D721Med (cell line): ENCODE measurements at regions not wholly inside any gene's neighbourhood (a gene's known extent, or its start where the extent isn't known, plus 50 kb on each side); places are given as distances from the start of the nearest gene placed in this dataset.

Source experiments
- DNase-seq: peaks from one replicate; pipeline ENCODE4 v3.0.0; 2011; ENCODE audit warnings: low spot score; ENCODE audit not compliant: insufficient read length
- FAIRE-seq: peaks from 2 replicates; lab custom pipeline; 2011; peaks lifted over from hg19 to GRCh38; lab: Jason Lieb, UNC
- TF ChIP-seq, protein P1 (sequence below): IDR thresholded peaks from 2 replicates; pipeline ENCODE4 v1.5.1; 2012; ENCODE audit warnings: mild to moderate bottlenecking, control low read depth; ENCODE audit not compliant: insufficient read depth; ENCODE audit errors: missing control alignments

DNA sequence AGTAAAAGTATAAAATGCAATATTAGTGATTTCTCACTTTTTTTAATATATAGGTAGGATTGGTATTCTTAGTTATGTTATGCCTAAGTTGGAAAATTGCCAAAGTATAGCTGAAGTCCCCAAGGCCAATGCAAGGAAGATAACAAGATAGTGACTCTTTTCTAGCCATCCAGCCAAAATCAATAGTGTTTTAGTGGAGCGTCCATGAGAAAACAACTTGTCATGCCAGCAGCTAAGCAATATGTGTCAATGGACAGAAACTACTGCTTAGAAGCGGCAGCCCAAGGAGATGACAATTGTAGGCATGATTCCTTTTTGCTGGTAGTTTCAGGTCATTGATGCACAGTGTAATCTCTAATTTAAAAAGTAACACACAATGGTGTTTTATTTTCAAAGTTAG, 1444.6 kb downstream of the SUCLG1 start:
- no peak for DNase-seq
- TF ChIP-seq, protein P1, sequence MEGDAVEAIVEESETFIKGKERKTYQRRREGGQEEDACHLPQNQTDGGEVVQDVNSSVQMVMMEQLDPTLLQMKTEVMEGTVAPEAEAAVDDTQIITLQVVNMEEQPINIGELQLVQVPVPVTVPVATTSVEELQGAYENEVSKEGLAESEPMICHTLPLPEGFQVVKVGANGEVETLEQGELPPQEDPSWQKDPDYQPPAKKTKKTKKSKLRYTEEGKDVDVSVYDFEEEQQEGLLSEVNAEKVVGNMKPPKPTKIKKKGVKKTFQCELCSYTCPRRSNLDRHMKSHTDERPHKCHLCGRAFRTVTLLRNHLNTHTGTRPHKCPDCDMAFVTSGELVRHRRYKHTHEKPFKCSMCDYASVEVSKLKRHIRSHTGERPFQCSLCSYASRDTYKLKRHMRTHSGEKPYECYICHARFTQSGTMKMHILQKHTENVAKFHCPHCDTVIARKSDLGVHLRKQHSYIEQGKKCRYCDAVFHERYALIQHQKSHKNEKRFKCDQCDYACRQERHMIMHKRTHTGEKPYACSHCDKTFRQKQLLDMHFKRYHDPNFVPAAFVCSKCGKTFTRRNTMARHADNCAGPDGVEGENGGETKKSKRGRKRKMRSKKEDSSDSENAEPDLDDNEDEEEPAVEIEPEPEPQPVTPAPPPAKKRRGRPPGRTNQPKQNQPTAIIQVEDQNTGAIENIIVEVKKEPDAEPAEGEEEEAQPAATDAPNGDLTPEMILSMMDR: no peak
- no peak for FAIRE-seq

DNA sequence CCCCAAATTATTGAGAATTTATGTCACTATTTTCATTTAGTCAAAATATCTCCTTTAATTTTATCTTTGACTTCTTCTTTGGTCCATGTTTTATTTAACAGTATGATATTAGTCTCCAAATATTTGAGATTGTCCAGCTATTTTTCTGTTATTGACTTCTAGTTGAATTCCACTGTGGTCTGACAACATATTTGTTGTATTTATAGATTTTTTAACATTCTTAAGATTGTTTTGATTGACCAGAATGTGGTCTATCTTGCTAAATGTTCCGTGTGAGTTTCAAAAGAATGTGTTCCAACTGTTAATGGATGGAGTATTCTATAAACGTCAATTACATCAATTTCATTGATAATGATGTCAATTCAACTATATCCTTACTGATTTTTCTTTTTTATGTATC, 1452.1 kb downstream of the SUCLG1 start:
- DNase-seq (no peak), FAIRE-seq (no peak)
- TF ChIP-seq, protein P1: no peak

DNA sequence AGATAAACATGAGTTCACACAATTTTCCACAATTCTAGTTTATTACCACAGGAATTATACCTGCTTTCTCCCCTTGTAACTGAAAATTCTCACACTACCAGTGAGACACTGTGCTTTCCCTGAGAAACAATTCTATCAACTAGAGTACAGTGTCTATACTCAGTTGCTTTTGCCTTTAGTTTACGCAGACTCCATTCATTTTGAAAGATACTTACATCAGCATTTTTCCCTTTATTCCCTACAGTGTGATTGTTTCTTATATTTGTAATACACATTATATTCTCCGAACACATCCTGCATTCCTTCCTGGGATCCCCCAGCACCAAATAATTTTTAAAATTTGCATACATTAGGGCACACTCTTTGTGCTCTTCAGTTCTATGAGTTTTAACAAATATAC, 1455.5 kb downstream of the SUCLG1 start:
- no peak for FAIRE-seq
- DNase-seq: no peak
- TF ChIP-seq, protein P1: no peak

DNA sequence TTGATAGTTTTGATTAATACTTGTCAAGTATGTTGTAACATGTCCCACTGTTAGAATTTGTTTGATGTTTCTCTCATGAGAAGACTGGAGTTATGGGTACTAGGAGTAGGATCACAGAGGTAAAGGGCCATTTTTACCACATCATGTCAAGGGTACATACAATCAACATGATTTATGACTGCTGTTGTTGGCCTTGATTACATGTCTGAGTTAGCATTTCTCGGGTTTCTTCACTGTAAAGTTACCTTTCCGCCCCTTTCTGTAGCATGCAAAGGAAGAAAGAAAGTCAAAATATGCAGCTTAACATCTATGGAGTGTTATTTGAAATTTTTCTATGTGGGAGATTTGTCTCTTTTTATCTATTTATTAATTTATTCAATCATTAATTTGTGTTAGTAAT, 1456.4 kb downstream of the SUCLG1 start:
- TF ChIP-seq, protein P1: no peak
- FAIRE-seq (no peak), DNase-seq (no peak)

DNA sequence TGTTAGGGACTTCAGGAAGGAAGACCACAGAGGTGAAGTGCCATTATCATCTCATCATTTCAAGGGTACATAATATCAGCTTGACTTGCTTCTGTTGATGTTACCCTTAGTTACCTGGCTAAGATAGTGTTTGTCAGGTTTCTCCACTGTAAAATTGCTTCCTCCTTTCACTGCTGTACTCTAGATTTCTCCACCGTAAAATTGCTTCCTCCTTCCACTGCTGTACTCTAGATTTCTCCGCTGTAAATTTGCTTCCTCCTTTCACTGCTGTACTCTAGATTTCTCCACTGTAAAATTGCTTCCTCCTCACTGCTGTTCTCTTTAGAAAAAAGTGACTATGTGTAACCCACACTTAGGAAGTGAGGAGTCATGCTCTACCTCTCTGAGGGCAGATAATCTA, 1460.3 kb downstream of the SUCLG1 start:
- FAIRE-seq: no peak
- no peak for DNase-seq
- TF ChIP-seq, protein P1: no peak

DNA sequence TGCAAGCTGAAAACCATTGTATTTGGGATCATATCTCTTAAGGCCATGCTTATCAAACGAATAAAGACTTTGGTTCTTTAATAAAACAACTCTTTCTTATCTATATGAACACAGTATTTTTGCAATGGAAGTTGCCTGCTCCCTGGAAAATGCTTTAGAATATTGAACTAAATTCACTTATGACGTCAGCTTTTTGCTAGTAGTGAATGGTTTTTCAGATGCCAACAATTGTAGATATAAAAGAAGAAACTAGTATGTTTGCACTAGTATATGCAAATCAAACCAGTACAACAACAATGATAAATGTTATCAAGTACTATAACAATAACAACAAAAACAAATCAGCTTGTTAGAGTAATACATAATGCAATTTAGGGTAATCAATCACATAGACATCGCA, 1462.9 kb downstream of the SUCLG1 start:
- DNase-seq: no peak
- FAIRE-seq: no peak
- TF ChIP-seq, protein P1: no peak

DNA sequence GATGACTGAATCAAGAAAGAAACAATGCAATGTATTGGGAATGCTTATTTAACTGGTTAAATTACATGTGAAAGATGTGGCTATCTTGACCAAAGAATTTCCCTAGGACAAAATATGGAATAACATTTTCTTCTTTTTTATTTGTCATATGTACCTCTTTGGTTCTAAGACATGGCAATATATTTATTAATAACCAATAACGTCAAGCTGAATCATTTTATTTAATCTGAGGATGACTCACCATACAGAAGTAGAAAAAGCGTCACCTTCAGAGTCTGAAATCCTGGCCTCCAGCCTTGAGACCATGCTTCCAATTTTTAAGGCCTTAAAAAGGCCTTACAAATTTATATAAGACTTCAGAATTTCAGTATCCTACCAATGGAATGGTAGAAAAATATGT, 1464.9 kb downstream of the SUCLG1 start:
- TF ChIP-seq, protein P1: no peak
- no peak for FAIRE-seq
- DNase-seq: no peak
